GM13976 (cell line): ENCODE measurements at regions not wholly inside any gene's neighbourhood (a gene's known extent, or its start where the extent isn't known, plus 50 kb on each side); places are given as distances from the start of the nearest gene placed in this dataset.

Experiments
- DNase-seq: peaks from one replicate; pipeline ENCODE4 v3.0.0; 2012; ENCODE audit warnings: low spot score
- in situ Hi-C: fragments of 300-500 bp; cut with MboI; formaldehyde crosslinking; loops from one replicate; pipeline ENCODE4 v1.12.0; 2022; ENCODE audit warnings: low sequenced_read_pairs, mixed read lengths, inconsistent platforms; ENCODE audit not compliant: unreplicated experiment
- TF ChIP-seq, protein P1 (sequence below): IDR thresholded peaks from 2 replicates; pipeline ENCODE4 v1.5.1; 2012; ENCODE audit warnings: borderline replicate concordance, mild to moderate bottlenecking; ENCODE audit not compliant: insufficient read depth; ENCODE audit errors: extremely low read depth, missing control alignments, control extremely low read depth

DNA sequence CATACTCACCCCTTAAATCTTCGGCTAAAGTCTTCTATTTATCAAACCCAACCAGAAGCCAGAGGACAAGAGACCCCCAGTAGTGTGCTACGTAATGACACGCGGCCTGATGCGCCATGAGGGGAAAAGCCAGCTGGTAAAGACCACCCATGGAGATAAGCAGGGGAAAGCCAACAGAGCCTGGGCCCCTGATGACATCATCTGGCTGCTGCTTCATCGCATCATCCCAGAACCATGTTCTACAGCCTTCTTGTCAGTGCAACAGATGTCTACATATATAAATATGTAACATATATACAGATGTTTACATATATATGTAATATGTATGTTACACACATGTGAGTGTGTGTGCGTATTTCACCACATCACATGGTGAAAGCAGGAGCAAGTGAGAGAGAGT lies 81.7 kb upstream of the VANGL1 start:
- in situ Hi-C loops, result no loop called here
- TF ChIP-seq, protein P1, sequence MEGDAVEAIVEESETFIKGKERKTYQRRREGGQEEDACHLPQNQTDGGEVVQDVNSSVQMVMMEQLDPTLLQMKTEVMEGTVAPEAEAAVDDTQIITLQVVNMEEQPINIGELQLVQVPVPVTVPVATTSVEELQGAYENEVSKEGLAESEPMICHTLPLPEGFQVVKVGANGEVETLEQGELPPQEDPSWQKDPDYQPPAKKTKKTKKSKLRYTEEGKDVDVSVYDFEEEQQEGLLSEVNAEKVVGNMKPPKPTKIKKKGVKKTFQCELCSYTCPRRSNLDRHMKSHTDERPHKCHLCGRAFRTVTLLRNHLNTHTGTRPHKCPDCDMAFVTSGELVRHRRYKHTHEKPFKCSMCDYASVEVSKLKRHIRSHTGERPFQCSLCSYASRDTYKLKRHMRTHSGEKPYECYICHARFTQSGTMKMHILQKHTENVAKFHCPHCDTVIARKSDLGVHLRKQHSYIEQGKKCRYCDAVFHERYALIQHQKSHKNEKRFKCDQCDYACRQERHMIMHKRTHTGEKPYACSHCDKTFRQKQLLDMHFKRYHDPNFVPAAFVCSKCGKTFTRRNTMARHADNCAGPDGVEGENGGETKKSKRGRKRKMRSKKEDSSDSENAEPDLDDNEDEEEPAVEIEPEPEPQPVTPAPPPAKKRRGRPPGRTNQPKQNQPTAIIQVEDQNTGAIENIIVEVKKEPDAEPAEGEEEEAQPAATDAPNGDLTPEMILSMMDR, result no peak
- no peak for DNase-seq

DNA sequence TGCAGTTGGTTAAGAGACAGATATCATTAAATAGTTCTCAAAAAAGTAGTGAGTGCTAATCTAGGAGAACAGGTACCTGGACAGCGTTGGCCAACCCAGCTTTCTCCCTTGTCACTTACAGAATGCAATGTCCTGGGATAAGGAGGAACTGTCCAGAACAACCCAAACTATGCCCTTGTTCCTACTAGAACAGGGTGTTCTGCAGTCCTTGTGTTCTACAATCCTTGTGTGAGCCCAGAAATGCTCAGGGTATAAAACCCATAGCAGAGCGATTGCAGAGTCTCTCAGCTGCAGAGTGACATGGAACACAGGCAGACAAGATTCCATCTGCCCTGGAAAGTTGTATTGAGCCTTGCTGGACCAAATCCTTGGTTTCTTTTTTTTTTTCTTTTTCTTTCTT lies 83.5 kb upstream of the VANGL1 start:
- TF ChIP-seq, protein P1, result no peak
- no peak for DNase-seq
- in situ Hi-C loops, result no loop called here

DNA sequence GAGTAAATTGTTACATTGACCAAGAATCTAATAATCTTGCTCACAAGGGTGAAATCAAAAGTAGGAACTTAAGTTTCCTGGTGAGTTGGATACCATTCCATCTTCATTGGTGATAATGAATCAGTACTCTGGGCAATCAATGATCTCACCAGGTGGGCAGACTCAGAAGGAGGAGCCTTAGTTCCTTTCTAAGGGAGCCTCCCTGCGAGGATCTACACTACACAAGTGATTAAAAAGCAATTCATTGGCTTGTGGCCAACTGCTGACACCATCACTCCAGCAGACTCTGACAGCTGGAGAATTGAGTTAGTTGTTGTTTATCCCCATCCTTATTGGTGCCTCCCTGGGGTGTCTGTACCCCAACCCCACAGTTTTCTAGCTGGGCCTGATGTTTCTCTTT lies 84.1 kb upstream of the VANGL1 start:
- in situ Hi-C loops, result no loop called here

DNA sequence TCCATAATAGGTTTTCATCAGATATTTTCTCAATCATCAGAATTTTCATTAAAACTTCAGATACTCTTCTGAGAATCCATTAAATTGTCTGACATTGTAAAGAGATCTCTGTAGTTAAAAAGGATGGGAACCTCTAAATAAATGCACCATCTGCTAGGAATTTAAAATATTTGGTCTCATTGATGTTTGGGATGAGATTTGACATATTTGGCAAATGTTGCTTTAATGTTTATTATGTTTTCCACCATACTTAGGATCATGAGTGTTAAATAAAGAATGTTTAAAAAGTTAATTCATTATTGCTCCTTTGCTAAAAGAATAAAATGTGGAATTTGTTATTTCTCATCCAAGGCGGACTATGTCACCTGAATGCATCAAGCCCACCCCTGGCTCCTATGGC lies 85.5 kb upstream of the VANGL1 start:
- DNase-seq, result no peak
- TF ChIP-seq, protein P1, result no peak
- in situ Hi-C loops, result no loop called here

More for the DNA sequence above, 84.1 kb upstream of the VANGL1 start:
- DNase-seq, result no peak
- TF ChIP-seq, protein P1, result no peak

DNA sequence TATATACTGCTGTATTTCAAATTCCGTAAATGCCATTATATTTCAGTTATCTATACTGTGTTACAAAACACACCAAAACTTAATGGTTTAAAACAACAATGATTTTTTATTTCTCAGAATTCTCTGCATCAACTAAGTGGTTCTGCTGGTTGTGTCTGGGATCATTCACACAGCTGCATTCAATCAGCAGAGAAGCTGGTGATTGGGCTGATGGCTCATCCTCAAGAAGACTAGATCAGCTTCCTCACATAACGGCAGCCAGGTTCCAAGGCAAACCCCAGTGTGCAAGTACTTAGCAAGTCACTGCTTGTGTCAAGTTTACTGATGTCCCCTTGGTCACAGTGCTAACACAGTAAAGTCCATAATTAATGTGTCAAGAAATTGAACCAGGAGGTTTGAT lies 86.3 kb upstream of the VANGL1 start:
- in situ Hi-C loops, result no loop called here
- TF ChIP-seq, protein P1, result no peak
- DNase-seq, result no peak

DNA sequence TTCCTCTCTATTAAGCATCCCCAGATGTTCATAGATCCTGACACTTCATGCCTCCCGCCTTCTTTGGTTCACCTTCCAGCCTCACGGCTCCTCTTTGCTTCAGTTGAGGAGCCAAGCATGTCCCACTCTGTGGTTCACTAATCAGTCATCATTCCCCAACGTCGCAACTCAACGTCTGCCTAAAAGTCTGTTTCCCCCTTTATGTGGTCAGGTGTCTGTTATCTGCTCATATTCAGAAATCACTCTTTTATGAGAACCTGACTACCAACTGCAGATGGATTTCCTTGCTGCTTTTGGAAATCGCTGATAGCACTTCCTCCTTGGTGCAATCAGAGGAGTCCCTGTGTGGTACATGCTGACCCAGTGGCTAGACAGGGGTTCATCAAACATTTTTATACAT lies 94.1 kb upstream of the VANGL1 start:
- TF ChIP-seq, protein P1, result no peak
- in situ Hi-C loops, result no loop called here
- no peak for DNase-seq

DNA sequence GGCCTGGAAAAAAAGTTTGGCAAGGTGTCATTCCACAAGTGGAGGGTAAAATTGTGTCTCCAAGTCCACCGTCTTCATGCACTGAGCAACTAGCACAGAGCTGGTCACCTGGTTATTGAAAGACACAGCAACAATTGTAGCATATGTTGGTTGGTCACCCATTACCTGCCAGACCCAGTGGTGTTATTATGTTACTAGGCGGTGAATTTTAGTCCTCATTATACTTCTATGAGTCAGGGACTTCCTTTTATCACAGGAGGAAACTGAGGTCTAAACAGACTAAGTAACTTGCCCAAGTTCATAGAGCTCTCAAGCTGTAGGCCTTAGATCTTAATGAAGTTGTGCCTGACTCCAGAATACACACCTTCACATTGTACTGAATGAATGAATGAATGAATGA lies 94.9 kb upstream of the VANGL1 start:
- no peak for DNase-seq
- in situ Hi-C loops, result no loop called here
- TF ChIP-seq, protein P1, result no peak
